HG02884 (cell line): ENCODE measurements at regions not wholly inside any gene's neighbourhood (a gene's known extent, or its start where the extent isn't known, plus 50 kb on each side); places are given as distances from the start of the nearest gene placed in this dataset.
"Not testable (repeated sequence)": the region's sequence is repeated elsewhere in the genome, so short reads cannot be mapped to it uniquely, and the experiment has no call there.

Source experiments
- ATAC-seq: cut with Tn5 transposase; IDR thresholded peaks from one replicate; pipeline ENCODE4 v1.9.1; 2021; ENCODE audit warnings: mild to moderate bottlenecking, moderate library complexity; ENCODE audit not compliant: unreplicated experiment

DNA sequence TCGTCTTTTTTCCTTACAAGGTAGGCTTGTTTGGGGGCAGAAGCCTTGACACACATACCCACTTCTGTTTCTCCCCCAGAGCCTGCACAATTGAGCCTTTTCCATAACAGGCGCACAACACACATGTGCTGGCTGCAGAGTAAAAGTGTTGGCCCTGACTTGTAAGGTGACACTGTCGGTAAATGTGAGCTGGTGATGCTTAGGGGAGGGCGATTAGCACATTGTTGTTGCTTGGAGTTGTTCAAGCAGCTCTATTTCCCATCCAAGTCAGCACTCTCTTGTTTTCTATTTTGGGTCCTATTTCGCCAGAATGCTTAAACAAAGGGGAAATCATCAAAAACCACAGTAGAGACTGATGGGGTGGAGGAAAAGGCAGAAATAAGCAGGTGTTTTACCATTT is 51.9 kb upstream of the PTPRJ start:
- no peak for ATAC-seq

DNA sequence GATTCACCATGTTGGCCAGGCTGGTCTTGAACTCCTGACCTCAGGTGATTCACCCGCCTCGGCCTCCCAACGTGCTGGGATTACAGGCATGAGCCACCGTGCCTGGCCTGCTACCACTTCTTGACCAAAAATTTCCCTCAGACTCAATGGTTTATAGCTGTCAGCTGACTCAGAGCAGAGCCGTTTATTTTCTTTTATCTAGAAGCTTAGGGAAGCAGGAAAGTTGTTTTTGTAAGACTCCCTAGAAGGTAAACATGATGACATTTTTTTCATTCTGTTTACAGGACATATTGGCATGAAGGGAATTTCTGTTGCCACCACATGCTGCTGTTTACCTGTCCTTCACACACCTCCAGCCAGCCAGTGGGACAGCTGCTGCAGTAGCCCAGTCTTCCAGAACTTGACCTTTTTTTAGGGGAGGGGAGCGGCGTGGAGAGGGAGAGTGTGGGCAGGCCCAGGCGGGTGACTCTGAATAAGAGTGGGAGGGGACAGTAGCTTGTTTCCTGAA is 56.1 kb upstream of the PTPRJ start:
- ATAC-seq = no peak

DNA sequence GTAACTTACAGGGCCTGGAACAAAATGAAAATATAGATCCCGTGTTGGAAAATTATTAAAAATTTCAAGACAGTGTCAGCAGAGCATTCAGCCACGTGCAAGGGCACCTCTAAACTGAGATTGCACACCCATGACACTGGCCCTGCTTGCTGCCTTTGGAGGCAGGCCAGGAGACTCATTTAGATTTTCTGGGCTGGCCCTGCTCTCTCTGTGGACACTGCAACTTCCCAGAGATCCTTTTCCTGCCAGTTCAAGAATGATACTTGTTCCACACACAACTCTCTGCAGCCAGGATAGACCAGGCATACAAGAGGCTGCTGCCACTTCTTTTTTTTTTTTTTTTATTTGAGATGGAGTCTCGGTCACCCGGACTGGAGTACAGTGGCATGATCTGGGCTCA is 56.7 kb upstream of the PTPRJ start:
- no peak for ATAC-seq

DNA sequence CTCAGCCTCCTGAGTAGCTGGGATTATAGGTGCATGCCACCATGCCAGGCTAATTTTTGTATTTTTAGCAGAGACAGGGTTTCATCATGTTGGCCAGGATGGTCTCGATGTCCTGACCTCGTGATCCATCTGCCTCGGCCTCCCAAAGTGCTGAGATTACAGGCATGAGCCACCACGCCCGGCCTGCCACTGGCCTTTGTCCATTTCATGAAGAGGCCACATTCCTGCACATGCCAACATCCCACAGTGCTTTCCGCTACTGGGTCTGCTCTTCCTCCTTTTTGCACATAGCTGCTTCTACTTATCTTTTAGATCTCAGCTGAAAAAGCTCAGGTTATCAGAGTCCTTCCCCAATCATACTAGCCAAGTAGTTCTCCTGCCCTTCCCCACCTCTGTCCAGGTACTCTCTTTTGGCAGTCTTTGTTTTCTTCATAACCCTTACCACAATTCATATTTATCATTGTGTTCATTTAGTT is 59.2 kb upstream of the PTPRJ start:
- ATAC-seq = not testable (repeated sequence)

DNA sequence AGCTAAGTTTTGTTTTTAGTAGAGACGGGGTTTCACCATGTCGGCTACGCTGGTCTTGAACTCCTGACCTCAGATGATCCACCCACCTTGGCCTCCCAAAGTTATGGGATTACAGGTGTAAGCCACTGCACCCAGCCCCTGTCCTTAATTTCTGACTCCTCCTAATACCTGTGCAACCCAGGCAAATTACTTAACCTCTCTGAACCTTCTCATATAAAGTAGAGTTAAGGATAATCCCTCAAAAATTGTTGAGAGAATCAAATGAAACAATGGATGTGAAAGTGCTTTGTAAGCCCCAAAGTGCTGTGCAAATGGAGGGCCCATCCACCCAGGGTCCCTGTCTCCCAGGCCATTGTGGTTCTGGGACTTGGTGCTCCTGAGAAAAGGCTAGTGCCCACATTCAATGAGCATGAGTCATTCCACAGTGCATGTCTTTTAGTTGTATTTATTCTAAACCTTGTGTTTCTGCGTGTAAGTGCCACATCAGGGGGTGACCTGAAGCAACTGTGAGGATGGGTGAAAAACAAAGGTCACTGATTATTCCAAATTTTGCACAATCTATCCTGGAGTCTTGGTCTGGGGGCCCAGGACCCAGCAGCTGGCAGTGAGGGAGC is 61.4 kb upstream of the PTPRJ start:
- no peak for ATAC-seq

DNA sequence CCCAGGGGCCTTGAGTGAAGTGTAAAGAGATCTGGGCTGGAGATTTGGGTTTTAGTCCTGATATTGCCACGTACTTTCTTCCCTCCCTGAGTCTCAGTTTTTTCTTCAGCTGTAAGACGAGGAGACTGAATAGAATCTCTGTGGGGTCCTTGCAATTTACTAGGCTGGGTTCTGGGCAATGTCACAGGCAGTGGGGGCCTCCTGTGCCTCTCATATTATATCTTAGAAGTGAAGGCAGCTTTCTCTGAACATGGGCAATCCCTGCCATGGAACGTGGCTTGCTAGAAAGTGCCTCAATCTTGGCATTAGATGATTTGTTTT is 62.0 kb upstream of the PTPRJ start:
- ATAC-seq = no peak

DNA sequence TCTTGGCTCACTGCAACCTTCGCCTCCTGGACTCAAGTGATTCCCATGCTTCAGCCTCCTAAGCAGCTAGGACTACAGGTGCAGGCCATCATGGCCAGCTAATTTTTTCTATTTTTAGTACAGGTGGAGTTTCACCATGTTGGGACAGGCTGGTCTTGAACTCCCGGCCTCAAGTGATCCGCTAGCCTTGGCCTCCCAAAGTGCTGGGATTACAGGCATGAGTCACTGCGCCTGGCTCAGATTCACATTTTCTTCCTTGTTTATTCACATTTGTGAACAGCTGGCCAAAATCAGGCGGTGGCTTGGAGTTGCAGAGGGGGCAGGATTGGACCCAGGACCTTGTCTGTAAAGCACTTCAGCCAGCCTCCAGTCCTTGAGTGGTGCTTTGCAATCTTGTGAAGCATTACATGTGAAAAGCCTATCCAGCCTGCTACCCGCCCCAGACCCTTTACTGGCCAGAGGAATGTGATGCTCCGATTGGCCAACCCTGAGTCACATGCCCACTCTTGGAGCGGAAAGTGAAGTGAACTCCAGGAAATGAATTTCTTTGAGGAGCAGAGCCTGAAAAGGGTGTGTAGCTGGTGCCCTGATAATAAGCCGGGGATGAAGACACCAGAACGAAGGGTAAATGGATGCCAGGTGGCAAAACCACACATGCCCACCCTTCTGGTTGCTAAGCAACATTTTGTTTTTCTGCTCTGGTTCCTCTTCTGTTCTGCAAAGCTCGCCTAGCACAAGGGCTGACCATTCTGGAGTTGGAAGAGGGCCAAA is 62.6 kb upstream of the PTPRJ start:
- no peak for ATAC-seq

DNA sequence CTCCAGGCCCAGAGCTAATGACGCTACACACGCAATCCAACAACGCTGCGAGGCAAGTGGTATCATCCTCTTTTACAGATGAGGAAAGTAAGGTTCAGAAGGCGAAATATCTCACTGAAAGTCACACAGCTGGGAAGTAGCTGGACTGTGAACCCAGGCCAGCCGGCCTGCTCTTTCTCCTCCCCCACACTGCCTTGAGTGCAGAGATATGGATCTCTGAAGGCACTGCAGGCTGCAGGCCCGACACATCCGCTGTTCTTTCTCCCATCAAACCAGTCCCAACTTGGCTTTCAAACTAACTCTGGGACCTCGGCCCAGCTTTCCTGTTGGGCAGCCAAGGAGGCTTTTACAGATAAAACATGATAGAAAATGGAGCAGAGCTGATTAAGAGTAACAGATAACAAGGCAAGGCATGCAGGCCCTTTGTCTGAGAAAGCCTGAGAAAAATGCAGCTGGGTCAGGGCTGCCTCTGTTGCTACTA is 64.0 kb upstream of the PTPRJ start:
- no peak for ATAC-seq

DNA sequence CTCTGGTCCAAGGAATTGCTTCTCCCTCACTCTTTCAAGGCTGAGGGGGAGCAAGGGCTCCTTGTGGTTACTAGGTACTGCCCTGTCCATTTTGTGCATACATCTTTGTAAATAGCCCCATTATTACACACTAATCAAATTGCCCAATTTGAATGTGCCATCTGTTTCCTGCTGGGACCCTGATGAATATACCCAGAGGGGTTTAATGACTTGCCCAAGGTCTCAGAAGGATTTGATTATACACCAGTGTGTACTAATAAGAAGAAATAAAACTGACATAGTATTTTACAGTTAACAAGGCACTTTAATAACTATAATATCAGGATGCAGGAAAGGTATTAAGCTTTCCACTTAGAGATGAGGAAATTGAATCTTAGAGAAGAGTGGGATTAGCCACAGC is 64.6 kb upstream of the PTPRJ start:
- no peak for ATAC-seq

DNA sequence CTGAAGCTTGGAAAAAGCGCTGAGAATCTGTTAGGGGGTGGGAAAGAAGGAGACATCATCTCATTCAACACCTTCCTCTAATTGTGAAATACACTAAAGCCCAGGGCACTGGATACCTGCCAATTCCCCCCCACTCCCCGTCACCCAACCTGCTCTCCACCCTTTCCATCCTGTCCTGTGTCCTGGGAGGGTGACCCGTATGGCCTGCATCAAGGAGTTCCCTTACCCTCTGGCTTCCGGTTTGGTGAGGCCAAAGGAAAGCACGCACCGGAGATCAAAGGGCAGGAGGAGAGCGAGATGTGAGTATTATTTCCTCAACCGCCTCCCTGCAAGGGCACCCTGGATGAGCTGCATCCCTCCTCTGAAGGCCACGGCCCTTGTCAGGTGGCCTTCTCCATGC is 65.0 kb upstream of the PTPRJ start:
- ATAC-seq = no peak

DNA sequence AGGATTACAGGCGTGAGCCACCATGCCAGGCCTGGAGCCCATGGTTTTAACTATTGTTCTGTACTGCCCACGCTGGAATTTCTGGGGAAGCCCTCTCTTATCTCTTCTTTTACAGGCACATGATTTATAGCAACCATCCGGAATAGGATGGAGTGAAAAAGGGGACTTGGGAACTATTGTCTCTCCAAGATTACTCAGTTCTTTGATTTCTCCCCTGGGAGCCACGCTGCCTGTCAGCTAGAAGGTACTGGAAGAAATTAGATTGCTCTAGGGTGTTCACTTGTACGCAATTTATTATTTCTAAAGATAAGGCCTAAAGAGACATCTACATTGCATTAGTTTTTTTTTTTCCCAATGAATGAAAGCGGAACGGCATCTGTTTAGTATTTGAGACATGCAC is 65.6 kb upstream of the PTPRJ start:
- ATAC-seq = no peak

DNA sequence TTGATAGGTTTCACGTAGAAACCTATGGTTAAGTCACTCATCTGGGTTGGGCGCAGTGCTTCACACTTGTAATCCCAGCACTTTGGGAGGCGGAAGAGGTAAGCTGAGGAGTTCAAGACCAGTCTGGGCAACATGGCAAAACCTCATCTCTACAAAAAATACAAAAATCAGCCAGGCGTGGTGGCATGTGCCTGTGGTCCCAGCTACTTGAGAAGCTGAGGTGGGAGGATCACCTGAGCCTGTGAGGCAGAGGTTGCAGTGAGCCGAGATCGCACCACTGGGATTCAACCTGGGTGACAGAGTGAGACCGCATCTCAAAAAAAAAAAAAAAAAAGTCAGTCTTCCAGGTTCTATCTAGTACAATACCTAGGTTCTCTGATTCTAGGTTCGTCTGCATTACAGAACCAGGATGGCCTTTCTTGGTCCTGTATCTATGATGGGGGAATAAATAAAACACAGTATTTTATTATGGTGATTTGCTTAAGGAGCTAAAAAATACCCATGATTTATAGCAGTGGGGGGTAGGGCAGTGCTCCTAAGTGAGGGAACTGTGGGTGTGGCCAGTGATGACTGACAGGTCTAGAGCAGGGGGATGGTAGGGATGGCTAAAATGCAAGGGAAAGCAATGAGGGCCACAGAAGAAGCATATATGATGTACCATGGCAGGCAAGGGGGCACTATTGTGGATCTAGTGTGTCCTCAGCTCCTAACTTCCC is 65.5 kb upstream of the NUP160 start:
- ATAC-seq = no peak

DNA sequence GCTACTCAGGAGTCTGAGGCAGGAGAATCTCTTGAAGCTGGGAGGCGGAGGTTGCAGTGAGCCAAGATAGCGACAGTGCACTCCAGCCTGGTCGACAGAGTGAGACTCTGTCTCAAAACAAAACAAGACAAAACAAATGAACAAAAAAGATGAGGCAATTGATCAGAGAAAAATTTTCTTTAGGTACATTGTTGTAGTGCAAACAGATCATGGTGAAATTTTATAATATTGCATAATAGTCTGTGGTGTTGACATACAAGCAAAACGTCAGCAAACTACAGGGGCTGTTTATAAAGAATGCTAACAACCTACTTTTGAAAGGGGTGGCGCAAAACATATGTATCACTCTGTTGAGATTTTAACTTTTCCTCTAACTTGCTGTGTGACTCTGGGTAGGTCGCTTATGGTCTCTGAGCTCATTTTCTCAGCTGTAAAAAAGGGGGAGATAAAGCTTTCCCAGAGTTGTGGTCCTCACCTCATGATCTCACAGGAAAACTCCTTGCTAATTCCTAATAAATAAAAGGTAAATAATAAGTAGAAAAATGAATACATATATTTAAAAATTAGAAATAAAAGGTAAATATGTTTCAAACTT is 64.8 kb upstream of the NUP160 start:
- no peak for ATAC-seq

DNA sequence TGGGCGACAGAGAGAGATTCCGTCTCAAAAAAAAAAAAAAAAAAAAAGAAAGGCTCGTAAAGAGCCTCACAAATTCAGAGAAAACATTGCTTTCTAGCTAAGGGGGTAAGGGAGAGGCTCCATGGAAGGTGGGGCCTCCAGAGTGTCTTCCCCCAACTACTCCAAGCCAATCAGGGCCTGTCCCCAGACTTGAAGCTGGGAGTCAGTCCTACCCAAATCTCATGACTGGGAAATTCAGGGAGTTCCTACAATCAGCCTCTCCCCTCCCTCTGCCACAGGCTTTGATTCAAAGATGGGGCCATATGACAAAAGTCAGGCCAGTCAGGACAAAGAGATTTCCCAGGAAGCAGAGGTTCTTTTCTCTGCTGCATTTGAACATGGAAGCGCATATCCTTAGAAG is 63.0 kb upstream of the NUP160 start:
- no peak for ATAC-seq

DNA sequence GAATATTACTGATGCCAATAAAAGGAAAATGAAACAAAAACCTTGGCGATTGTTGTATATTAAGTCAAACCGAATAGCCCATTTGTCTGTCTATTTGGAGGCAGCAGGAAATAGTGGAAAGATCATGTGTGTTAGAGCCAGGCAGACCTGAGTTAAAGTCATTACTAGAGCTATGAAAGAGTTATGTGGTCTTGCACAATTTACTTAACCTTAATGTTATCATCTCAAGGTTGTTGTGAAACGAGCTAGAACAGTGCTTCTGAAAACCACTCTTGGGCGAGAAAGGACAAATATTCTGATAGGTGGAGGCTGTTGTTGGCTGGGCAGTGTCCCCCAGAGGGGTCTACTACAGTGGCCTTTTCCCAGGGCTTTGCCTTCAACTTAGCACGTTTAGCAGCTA is 60.0 kb upstream of the NUP160 start:
- peak; percentile 65 for ATAC-seq

DNA sequence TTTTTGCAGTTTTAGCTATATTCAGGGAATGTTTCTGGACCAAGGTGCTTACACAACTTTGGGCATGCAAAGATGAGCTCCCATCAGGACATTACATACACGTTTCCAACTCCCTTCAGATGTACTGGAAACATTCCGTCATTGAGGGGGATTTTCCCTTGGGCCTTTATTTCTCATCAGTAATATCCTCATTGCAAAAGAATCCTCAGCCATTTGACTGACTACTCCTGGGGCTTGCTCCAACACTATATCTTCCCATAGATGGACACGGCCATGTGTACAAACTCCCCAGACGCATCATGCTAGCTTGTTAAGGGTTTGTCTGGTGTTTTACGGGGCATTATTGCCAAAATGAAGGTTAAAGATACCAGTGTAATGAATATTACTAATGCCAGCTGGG is 59.3 kb upstream of the NUP160 start:
- no peak for ATAC-seq

DNA sequence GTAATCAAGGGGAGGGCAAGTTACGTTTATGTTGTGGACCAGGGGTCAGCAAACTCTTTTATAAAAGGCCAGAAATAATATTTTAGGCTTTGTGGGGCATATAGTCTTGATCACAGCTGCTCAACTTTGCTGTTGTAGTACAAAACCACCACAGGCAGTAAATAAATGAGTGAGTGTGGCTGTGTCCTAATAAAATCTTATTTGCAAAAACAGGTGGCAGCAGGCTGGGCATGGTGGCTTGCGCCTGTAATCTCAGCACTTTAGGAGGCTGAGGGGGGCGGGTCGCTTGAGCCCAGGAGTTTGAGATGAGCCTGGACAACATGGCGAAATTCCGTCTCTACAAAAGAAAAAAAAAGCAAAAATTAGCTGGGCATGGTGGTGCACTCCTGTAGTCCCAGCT is 57.9 kb upstream of the NUP160 start:
- no peak for ATAC-seq

DNA sequence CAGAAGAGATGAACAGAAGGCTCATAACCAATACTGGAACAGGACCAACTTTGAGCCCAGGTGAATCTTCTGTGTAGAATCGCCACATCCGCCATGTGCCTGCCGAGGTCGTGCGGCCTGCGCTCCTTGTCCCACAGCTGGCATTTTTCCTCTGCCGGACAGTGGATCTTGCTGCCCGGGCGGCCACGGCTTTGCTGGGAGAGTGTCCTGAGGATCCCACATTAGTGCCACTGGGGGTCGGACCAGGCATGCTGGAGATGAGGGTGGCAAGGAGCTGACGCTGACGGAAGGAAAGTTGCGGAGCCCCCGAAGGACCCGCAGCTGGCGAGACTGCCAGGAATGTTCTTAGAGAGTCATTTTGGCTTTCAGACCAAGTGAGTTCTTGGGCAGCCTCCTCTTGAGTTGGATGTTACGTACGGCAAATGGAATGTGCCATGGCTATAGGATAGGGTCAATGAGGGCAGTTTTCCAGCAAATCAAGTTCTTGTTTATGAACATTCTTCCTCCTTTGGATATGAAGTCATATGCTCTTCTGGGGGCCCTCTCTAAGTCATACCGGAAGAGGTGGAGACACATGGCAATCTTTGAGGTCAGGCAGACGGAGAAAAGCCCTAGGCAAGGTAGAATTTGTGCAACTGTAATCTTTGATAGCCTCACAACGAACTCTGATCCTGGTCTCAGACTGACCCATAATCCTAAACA is 57.4 kb upstream of the NUP160 start:
- no peak for ATAC-seq

DNA sequence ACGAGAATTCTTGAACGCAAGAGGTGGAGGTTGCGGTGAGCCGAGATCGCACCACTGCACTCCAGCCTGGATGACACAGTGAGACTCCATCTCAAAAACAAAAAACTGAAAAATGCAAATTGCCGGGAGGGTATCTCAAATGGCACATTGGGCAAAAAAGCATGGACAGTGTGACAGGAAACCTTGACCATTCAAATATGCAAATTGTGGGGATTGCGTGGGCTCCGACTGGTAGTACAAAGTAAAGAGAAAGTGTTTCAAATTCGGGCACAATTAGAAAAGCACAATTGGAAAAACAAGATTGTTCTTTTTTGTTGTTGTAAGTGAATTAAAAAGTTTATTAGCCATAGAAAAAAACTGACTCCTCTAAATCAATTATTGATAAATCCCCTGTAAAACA is 56.7 kb upstream of the NUP160 start:
- no peak for ATAC-seq

DNA sequence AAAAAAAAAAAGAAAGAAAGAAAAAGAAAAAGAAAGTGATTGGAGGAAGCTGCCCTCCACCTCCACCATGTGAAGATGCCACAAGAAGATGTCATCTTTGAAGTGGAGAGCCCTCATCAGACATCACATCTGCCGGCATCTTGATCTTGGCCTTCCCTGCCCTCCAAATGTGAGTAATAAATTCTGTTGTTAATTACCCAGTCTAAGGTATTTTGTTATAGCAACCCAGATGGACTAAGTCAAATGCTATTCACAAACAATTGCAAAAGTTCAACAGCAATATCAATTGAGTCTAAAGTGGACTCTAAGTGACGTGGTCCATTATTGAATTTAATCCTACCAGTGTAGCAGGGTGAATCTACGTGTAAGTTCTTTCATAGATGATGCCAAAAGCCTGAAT is 55.9 kb upstream of the NUP160 start:
- ATAC-seq = no peak

DNA sequence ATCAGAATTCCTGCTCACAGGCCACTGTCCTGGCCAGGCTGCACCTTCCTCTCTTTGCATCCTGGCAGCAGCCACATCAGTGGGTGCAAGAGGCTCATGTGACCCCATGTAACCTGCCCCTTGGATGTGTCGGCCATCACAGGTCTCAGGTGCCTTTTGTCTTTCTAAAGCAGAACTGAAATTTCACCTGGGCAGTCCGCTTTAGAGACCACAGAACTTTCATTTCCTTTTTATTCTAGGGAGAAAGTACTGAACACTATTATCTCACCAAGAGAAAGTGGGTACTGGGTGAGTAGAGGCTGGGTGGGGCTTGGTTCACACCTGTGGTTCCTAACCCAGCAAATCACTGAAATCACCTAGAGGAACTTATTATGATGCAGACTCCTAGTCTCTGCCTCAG is 51.7 kb upstream of the NUP160 start:
- ATAC-seq = peak; percentile 95
